ENCODE measurements at regions not wholly inside any gene's neighbourhood (a gene's known extent, or its start where the extent isn't known, plus 50 kb on each side); places are given as distances from the start of the nearest gene placed in this dataset.

DNA sequence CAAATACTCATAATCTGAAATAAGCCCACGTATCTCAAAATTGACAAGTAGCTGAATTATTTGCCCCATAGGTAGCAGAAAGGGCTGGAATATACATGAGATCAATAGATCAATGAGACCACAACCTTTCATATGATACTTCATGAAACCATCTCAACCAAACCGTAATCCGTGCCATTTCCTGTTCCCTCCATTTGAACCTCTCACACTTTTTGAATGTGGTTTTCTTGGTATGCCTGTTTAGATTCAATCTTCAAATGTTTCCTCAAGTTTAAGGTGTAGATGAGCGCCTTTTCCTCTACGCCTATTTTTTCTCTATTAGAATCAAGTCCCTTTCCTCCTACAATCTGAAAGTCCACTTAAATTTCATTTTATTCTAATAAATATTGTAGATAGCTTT, 805.5 kb downstream of the EFNA5 start:
- no peak for TF ChIP-seq CTCF (IDR thresholded peaks at IDR 0.05; ENCODE audit: low read length)
- no peak for TF ChIP-seq EZH2 (IDR thresholded peaks at IDR 0.05; ENCODE audit: borderline replicate concordance, low read length)
